PFSK-1 (cell line): ENCODE measurements at regions not wholly inside any gene's neighbourhood (a gene's known extent, or its start where the extent isn't known, plus 50 kb on each side); places are given as distances from the start of the nearest gene placed in this dataset.

Experiments
- POLR2AphosphoS5 ChIP-seq: IDR thresholded peaks from 2 replicates; pipeline ENCODE4 v1.6.1; 2012; ENCODE audit warnings: low read depth, mild to moderate bottlenecking, control low read depth, low read length, moderate library complexity
- TF ChIP-seq, protein P1 (sequence below), 2 experiments: IDR thresholded peaks; 2 replicates each; pipeline versions ENCODE4 v1.6.1 to v1.8.0; 2011 to 2012; ENCODE audit warnings: low read depth in 2 of 2, low read length in 2 of 2, control low read depth in 1 of 2, inconsistent platforms in 1 of 2, mild to moderate bottlenecking in 1 of 2, moderate library complexity in 1 of 2; ENCODE audit not compliant: insufficient read depth in 1 of 2

DNA sequence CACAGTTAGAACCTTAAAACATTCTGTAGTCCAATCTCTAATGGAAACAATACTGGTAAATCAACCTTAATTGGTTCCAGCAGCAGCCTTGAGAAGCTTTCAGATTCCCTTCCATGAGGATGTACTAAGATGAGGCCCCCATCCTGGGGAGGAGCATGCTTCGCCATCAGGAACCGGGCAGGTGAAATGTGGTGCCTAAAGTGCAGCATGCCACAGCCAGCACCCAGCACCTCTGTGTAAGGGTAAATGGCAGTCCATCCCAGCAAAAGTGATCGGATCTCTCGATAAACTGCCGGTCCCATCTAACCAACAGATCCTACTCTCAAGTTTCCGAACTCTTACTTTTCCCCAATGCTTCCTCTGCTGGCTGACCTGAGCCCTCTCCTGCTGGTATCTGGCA lies 166.3 kb upstream of the PDE10A start:
- TF ChIP-seq POLR2AphosphoS5 = no peak
- TF ChIP-seq, protein P1, sequence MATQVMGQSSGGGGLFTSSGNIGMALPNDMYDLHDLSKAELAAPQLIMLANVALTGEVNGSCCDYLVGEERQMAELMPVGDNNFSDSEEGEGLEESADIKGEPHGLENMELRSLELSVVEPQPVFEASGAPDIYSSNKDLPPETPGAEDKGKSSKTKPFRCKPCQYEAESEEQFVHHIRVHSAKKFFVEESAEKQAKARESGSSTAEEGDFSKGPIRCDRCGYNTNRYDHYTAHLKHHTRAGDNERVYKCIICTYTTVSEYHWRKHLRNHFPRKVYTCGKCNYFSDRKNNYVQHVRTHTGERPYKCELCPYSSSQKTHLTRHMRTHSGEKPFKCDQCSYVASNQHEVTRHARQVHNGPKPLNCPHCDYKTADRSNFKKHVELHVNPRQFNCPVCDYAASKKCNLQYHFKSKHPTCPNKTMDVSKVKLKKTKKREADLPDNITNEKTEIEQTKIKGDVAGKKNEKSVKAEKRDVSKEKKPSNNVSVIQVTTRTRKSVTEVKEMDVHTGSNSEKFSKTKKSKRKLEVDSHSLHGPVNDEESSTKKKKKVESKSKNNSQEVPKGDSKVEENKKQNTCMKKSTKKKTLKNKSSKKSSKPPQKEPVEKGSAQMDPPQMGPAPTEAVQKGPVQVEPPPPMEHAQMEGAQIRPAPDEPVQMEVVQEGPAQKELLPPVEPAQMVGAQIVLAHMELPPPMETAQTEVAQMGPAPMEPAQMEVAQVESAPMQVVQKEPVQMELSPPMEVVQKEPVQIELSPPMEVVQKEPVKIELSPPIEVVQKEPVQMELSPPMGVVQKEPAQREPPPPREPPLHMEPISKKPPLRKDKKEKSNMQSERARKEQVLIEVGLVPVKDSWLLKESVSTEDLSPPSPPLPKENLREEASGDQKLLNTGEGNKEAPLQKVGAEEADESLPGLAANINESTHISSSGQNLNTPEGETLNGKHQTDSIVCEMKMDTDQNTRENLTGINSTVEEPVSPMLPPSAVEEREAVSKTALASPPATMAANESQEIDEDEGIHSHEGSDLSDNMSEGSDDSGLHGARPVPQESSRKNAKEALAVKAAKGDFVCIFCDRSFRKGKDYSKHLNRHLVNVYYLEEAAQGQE (IDR thresholded peaks at IDR 0.05; ENCODE audit: insufficient read depth in 1 of 2, low read depth in 2 of 2, low read length in 2 of 2) = no peak
